Parathyroid adenoma (tissue), 2 donors: ENCODE measurements at regions not wholly inside any gene's neighbourhood (a gene's known extent, or its start where the extent isn't known, plus 50 kb on each side); places are given as distances from the start of the nearest gene placed in this dataset.

Experiments
- H2AFZ ChIP-seq: fragments of 300-600 bp; sonication (generic); one replicate; pipeline ENCODE4 v1.7.0; 2017; ENCODE audit warnings: antibody characterized with exemption, mild to moderate bottlenecking
- H3K27ac ChIP-seq: fragments of 300-600 bp; sonication (generic); one replicate; pipeline ENCODE4 v1.7.0; 2017
- H3K27me3 ChIP-seq: fragments of 300-600 bp; sonication (generic); one replicate; pipeline ENCODE4 v1.7.0; 2017; ENCODE audit warnings: low read length; ENCODE audit not compliant: control insufficient read depth, insufficient read depth
- H3K36me3 ChIP-seq: fragments of 300-600 bp; sonication (generic); one replicate; pipeline ENCODE4 v1.7.0; 2017; ENCODE audit warnings: low read length; ENCODE audit not compliant: control insufficient read depth, insufficient read depth
- H3K4me1 ChIP-seq: fragments of 300-600 bp; sonication (generic); one replicate; pipeline ENCODE4 v1.7.0; 2017; ENCODE audit warnings: control low read depth
- H3K4me2 ChIP-seq: fragments of 300-600 bp; sonication (generic); one replicate; pipeline ENCODE4 v1.7.0; 2017; ENCODE audit warnings: low read length
- H3K4me3 ChIP-seq: fragments of 300-600 bp; sonication (generic); one replicate; pipeline ENCODE4 v1.7.0; 2017; ENCODE audit warnings: low read depth, low read length
- H3K79me2 ChIP-seq: fragments of 300-600 bp; sonication (generic); one replicate; pipeline ENCODE4 v1.7.0; 2017; ENCODE audit warnings: control low read depth
- H3K9ac ChIP-seq: fragments of 300-600 bp; sonication (generic); one replicate; pipeline ENCODE4 v1.7.0; 2017; ENCODE audit warnings: mild to moderate bottlenecking
- H3K9me3 ChIP-seq: fragments of 300-600 bp; sonication (generic); one replicate; pipeline ENCODE4 v1.7.0; 2017; ENCODE audit warnings: low read length; ENCODE audit not compliant: control insufficient read depth
- TF ChIP-seq, protein P1 (sequence below): fragments of 300-600 bp; sonication (generic); IDR thresholded peaks from one replicate; pipeline ENCODE4 v1.7.0; 2017; ENCODE audit warnings: antibody characterized with exemption, mild to moderate bottlenecking
- donor health status: primary hyperparathyroidism.

DNA sequence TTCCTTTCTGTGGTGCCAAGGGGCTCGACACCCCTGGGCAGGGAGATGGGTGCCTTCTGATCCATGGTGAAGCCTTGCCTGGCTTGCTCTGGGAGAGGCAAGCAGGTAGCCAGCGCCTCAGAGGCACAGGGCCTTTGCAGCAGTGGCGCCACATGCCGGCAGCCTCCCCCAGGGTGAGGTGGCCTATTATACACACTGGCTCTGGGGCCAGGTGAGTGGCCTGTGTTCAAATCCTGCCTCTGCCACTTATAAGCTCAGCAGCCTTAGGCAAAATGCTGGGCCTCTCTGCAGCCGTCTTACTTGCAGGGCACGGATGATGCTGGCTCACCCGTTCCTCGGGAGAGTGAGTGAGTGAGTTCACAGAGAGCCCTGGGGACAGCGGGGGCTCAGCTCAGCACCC, 176.9 kb downstream of the TFAP2C start:
- H3K9me3 ChIP-seq, result no peaks in the 10 kb centered on the region
- no peak overlapping the region for H2AFZ ChIP-seq
- H3K36me3 ChIP-seq, result no peaks in the 10 kb centered on the region
- no peaks in the 10 kb centered on the region for H3K79me2 ChIP-seq
- no peaks in the 10 kb centered on the region for H3K4me1 ChIP-seq
- H3K27ac ChIP-seq, result no peak overlapping the region
- no peak overlapping the region for H3K4me3 ChIP-seq
- TF ChIP-seq, protein P1, sequence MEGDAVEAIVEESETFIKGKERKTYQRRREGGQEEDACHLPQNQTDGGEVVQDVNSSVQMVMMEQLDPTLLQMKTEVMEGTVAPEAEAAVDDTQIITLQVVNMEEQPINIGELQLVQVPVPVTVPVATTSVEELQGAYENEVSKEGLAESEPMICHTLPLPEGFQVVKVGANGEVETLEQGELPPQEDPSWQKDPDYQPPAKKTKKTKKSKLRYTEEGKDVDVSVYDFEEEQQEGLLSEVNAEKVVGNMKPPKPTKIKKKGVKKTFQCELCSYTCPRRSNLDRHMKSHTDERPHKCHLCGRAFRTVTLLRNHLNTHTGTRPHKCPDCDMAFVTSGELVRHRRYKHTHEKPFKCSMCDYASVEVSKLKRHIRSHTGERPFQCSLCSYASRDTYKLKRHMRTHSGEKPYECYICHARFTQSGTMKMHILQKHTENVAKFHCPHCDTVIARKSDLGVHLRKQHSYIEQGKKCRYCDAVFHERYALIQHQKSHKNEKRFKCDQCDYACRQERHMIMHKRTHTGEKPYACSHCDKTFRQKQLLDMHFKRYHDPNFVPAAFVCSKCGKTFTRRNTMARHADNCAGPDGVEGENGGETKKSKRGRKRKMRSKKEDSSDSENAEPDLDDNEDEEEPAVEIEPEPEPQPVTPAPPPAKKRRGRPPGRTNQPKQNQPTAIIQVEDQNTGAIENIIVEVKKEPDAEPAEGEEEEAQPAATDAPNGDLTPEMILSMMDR, result no peak
- H3K4me2 ChIP-seq, result no peak overlapping the region
- H3K27me3 ChIP-seq, result no peaks in the 10 kb centered on the region
- H3K9ac ChIP-seq, result no peak overlapping the region

GRCh38 chr20:56806952-56807517, 177.9 kb downstream of the TFAP2C start:
- H3K79me2 ChIP-seq, result no peaks in the 10 kb centered on the region
- no peaks in the 10 kb centered on the region for H3K4me1 ChIP-seq
- H3K27me3 ChIP-seq, result no peaks in the 10 kb centered on the region
- H3K27ac ChIP-seq, result no peak overlapping the region
- no peaks in the 10 kb centered on the region for H3K9me3 ChIP-seq
- no peaks in the 10 kb centered on the region for H3K36me3 ChIP-seq
- no peak overlapping the region for H3K4me3 ChIP-seq
- no peak overlapping the region for H2AFZ ChIP-seq
- no peak overlapping the region for H3K9ac ChIP-seq
- H3K4me2 ChIP-seq, result no peak overlapping the region
- TF ChIP-seq, protein P1, result no peak

DNA sequence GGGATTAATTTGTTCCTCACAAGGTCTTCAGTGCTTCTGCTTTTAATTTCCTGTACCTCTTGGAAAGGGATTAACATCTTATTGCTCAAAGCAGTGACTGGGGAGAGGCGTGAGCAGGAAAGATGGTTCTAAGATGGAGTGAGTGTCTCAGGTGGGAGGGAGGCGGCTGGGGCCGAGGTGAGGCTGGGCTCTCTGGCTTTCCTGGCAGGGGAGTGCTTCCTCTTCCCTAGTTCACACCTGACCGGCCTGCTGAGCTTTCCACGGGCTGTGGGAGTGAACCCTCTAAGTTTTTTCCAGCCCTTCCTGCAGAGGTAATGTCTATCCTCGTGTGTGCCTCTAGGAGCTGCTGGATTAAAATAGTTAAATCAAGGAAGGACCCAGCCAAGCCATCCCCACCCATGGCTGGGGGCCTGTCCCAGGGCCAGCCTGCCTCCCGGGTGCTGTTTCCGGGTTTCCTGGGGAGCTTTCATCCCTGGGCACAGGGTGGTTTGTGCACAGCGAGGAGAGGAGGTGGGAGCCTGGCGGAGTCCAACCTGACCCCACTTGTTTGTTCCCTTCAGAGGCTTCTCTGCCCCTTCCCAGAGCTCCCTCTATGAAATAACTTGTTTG, 179.1 kb downstream of the TFAP2C start:
- Histone ChIP-seq H3K9ac (no peak overlapping the region), H3K36me3 (no peaks in the 10 kb centered on the region), H3K9me3 (no peaks in the 10 kb centered on the region), H2AFZ (no peak overlapping the region), H3K4me1 (no peaks in the 10 kb centered on the region), H3K27me3 (no peaks in the 10 kb centered on the region), H3K27ac (no peak overlapping the region), H3K4me3 (no peak overlapping the region), H3K79me2 (no peaks in the 10 kb centered on the region), H3K4me2 (no peak overlapping the region)
- TF ChIP-seq, protein P1, result no peak

GRCh38 chr20:56808732-56809131, 179.6 kb downstream of the TFAP2C start:
- H3K9ac ChIP-seq, result no peak overlapping the region
- H3K4me3 ChIP-seq, result no peak overlapping the region
- H3K27me3 ChIP-seq, result no peaks in the 10 kb centered on the region
- no peak overlapping the region for H3K4me2 ChIP-seq
- H3K4me1 ChIP-seq, result no peaks in the 10 kb centered on the region
- TF ChIP-seq, protein P1, result no peak
- no peaks in the 10 kb centered on the region for H3K36me3 ChIP-seq
- H3K79me2 ChIP-seq, result no peaks in the 10 kb centered on the region
- no peak overlapping the region for H2AFZ ChIP-seq
- H3K27ac ChIP-seq, result no peak overlapping the region
- no peaks in the 10 kb centered on the region for H3K9me3 ChIP-seq

DNA sequence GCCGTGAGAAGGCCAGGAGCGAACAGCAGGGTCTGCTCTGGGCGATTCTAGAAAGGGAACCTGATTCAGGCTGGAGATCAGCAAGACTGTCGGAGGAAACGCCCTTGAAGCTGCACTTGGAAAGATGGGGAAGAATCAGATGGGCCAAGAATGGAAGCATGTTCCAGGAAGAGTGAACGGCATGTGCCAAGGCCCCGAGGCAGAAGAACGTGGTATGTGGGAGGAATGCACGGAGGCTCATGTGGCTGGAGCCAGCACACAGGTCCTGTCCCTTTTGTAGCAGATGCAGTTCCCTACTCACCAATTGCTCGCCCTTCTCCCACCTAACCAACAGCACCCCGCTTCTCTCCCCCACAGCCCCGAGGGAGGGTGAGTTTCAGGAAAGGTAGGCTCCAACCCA, 180.6 kb downstream of the TFAP2C start:
- no peaks in the 10 kb centered on the region for H3K79me2 ChIP-seq
- H3K9me3 ChIP-seq, result no peaks in the 10 kb centered on the region
- TF ChIP-seq, protein P1, result no peak
- no peak overlapping the region for H3K9ac ChIP-seq
- no peaks in the 10 kb centered on the region for H3K36me3 ChIP-seq
- H3K4me2 ChIP-seq, result no peak overlapping the region
- no peaks in the 10 kb centered on the region for H3K4me1 ChIP-seq
- H2AFZ ChIP-seq, result no peak overlapping the region
- no peak overlapping the region for H3K4me3 ChIP-seq
- H3K27me3 ChIP-seq, result no peaks in the 10 kb centered on the region
- no peak overlapping the region for H3K27ac ChIP-seq
